ENCODE measurements at regions not wholly inside any gene's neighbourhood (a gene's known extent, or its start where the extent isn't known, plus 50 kb on each side); places are given as distances from the start of the nearest gene placed in this dataset.
"Not testable (repeated sequence)": the region's sequence is repeated elsewhere in the genome, so short reads cannot be mapped to it uniquely, and the experiment has no call there.

GRCh38 chr10:44742248-44742647 is 168.9 kb upstream of the TMEM72 start:
- no peak for DNase-seq (ENCODE audit: low spot score)

- DNase-seq (ENCODE audit: low spot score), result no peak
Measured at GRCh38 chr10:44743535-44743934, 167.6 kb upstream of the TMEM72 start.

GRCh38 chr10:44745920-44746319 is 165.2 kb upstream of the TMEM72 start:
- no peak for DNase-seq (ENCODE audit: low spot score)

- no peak for DNase-seq (ENCODE audit: low spot score)
Measured at GRCh38 chr10:44747593-44748172, 163.5 kb upstream of the TMEM72 start.

- DNase-seq (ENCODE audit: low spot score), result no peak
Measured at GRCh38 chr10:44749151-44749550, 162.0 kb upstream of the TMEM72 start.

GRCh38 chr10:44752451-44753441 is 158.4 kb upstream of the TMEM72 start:
- peak; percentile 67 for DNase-seq (ENCODE audit: low spot score)

- not testable (repeated sequence) for DNase-seq (ENCODE audit: low spot score)
Measured at GRCh38 chr10:44754355-44754754, 156.8 kb upstream of the TMEM72 start.

GRCh38 chr10:44755481-44755880 is 155.7 kb upstream of the TMEM72 start:
- no peak for DNase-seq (ENCODE audit: low spot score)

GRCh38 chr10:44756216-44756615 is 154.9 kb upstream of the TMEM72 start:
- no peak for DNase-seq (ENCODE audit: low spot score)

- no peak for DNase-seq (ENCODE audit: low spot score)
Measured at GRCh38 chr10:44757551-44758205, 153.5 kb upstream of the TMEM72 start.

- no peak for DNase-seq (ENCODE audit: low spot score)
Measured at GRCh38 chr10:44759122-44759521, 152.0 kb upstream of the TMEM72 start.

- DNase-seq (ENCODE audit: low spot score), result no peak
Measured at GRCh38 chr10:44760513-44760912, 150.6 kb upstream of the TMEM72 start.

- no peak for DNase-seq (ENCODE audit: low spot score)
Measured at GRCh38 chr10:44761076-44761475, 150.1 kb upstream of the TMEM72 start.

GRCh38 chr10:44763331-44763730 is 147.8 kb upstream of the TMEM72 start:
- no peak for DNase-seq (ENCODE audit: low spot score)

GRCh38 chr10:44765299-44765698 is 145.8 kb upstream of the TMEM72 start:
- no peak for DNase-seq (ENCODE audit: low spot score)

GRCh38 chr10:44766631-44767030 is 144.5 kb upstream of the TMEM72 start:
- DNase-seq (ENCODE audit: low spot score), result no peak

- no peak for DNase-seq (ENCODE audit: low spot score)
Measured at GRCh38 chr10:44769450-44769849, 141.7 kb upstream of the TMEM72 start.

- DNase-seq (ENCODE audit: low spot score), result no peak
Measured at GRCh38 chr10:44771233-44771995, 139.7 kb upstream of the TMEM72 start.

- DNase-seq (ENCODE audit: low spot score), result no peak
Measured at GRCh38 chr10:44773565-44773964, 137.6 kb upstream of the TMEM72 start.

- peak; percentile 58 for DNase-seq (ENCODE audit: low spot score)
Measured at GRCh38 chr10:44774676-44775401, 136.3 kb upstream of the TMEM72 start.

- DNase-seq (ENCODE audit: low spot score), result no peak
Measured at GRCh38 chr10:44775402-44775741, 135.8 kb upstream of the TMEM72 start.

GRCh38 chr10:44776181-44776580 is 135.0 kb upstream of the TMEM72 start:
- no peak for DNase-seq (ENCODE audit: low spot score)

Data from AG08396 (cell line).